ENCODE measurements at regions not wholly inside any gene's neighbourhood (a gene's known extent, or its start where the extent isn't known, plus 50 kb on each side); places are given as distances from the start of the nearest gene placed in this dataset.

- no peak overlapping the region for H4K8ac ChIP-seq (ENCODE audit: low read depth in 2 of 2, low read length in 2 of 2)
- in situ Hi-C loops (cut with MboI; ENCODE audit: low sequenced_read_pairs) = no loop called here
- H3K23ac ChIP-seq (ENCODE audit: low read depth, low read length) = no peak overlapping the region
- no peaks in the 10 kb centered on the region for H3K36me3 ChIP-seq (ENCODE audit: control insufficient read depth, insufficient read depth, low read length)
- no peaks in the 10 kb centered on the region for H4K20me1 ChIP-seq (ENCODE audit: insufficient read depth, low read length)
- H3K9ac ChIP-seq (ENCODE audit: low read depth, low read length) = no peak overlapping the region
- H2BK20ac ChIP-seq (ENCODE audit: low read depth, low read length) = no peak overlapping the region
- no peak overlapping the region for H3K4me3 ChIP-seq (ENCODE audit: insufficient read depth, low read depth, low read length)
- H3K79me1 ChIP-seq (ENCODE audit: low read depth in 1 of 2, low read length in 2 of 2) = no peaks in the 10 kb centered on the region
- H3K9me3 ChIP-seq (ENCODE audit: control insufficient read depth, insufficient read depth, low read length) = no peaks in the 10 kb centered on the region
- no peak overlapping the region for H2BK5ac ChIP-seq (ENCODE audit: low read depth, low read length, poor library complexity, severe bottlenecking)
- DNase-seq (no peak), ATAC-seq (ENCODE audit: low read depth) (no peak)
- H3K27me3 ChIP-seq (ENCODE audit: control insufficient read depth, insufficient read depth, low read length) = no peaks in the 10 kb centered on the region
- no peaks in the 10 kb centered on the region for H3K9me1 ChIP-seq (ENCODE audit: insufficient read depth, low read length)
- H3K14ac ChIP-seq (replicated peaks; ENCODE audit: low read depth, low read length) = no peak overlapping the region
- H2BK120ac ChIP-seq (ENCODE audit: low read depth, low read length) = no peak overlapping the region
- intact Hi-C loops (cut with micrococcal nuclease) = no loop called here
- H3K4me1 ChIP-seq (ENCODE audit: control insufficient read depth, insufficient read depth, low read length) = no peaks in the 10 kb centered on the region
- no peak overlapping the region for H2AK5ac ChIP-seq (ENCODE audit: low read depth, low read length)
- H3K4ac ChIP-seq (ENCODE audit: low read depth, low read length) = no peak overlapping the region
- no peak overlapping the region for H2AK9ac ChIP-seq (replicated peaks; ENCODE audit: low read depth, low read length, poor library complexity)
- no peak overlapping the region for H2BK15ac ChIP-seq (ENCODE audit: low read depth, low read length)
- no peak overlapping the region for H2AFZ ChIP-seq (replicated peaks; ENCODE audit: low read length, poor library complexity)
- no peak overlapping the region for H3K56ac ChIP-seq (ENCODE audit: extremely low read depth, insufficient read depth, low read length)
- dilution Hi-C loops (cut with HindIII; ENCODE audit: low sequenced_read_pairs, unreplicated experiment) = no loop called here
- POLR2A ChIA-PET (ENCODE audit: unreplicated experiment) = no interaction called here
- H3K27ac ChIP-seq (ENCODE audit: insufficient read depth, low read length) = no peak overlapping the region
- no peak overlapping the region for H4K91ac ChIP-seq (ENCODE audit: insufficient read depth, low read depth, low read length)
- no peak overlapping the region for H3K18ac ChIP-seq (ENCODE audit: low read depth, low read length)
- TF ChIP-seq SMC3 (IDR thresholded peaks at IDR 0.05; ENCODE audit: low read depth, low read length) (no peak), FOS (IDR thresholded peaks at IDR 0.05; ENCODE audit: low read depth, low read length) (no peak), USF2 (IDR thresholded peaks at IDR 0.05; ENCODE audit: low read depth, low read length) (no peak)
- CTCF ChIA-PET = no interaction called here
- H4K5ac ChIP-seq (ENCODE audit: low read depth, low read length) = no peak overlapping the region
- H3K4me2 ChIP-seq (ENCODE audit: low read depth, low read length) = no peak overlapping the region
- BruUV-seq (replicated peaks) = no TSS peak
- no CpG with 5 or more reads among the region's 1 CpG for WGBS, 2 experiments (ENCODE audit: extremely low coverage in 2 of 2, insufficient read length in 1 of 2)
Measured at GRCh38 chr13:90360785-90361184, 986.7 kb upstream of the MIR17HG start.

All from IMR-90 (cell line).